ENCODE measurements at regions not wholly inside any gene's neighbourhood (a gene's known extent, or its start where the extent isn't known, plus 50 kb on each side); places are given as distances from the start of the nearest gene placed in this dataset.
"Not testable (repeated sequence)": the region's sequence is repeated elsewhere in the genome, so short reads cannot be mapped to it uniquely, and the experiment has no call there.

DNA sequence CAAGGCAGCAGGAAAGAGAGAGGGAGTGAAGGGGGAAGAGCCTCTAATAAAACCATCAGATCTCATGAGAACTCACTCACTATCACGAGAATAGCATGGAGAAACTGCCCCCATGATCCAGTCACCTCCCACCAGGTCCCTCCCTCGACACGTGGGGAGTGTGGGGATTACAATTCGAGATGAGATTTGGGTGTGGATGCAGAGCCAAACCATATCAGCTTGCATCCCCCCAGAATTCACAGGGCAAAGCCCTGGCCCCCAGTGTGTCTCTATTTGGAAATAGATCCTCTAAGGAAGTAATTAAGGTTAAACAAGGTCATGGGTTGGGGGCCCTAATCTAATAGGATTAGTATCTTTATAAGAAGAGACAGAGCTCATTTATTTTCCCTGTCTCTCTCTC is 56.1 kb upstream of the TCL1A start:
- Mint-ChIP-seq H3K27ac (no peak overlapping the region), H3K36me3 (ENCODE audit: low read depth) (no peaks in the 10 kb centered on the region), H3K9me3 (no peaks in the 10 kb centered on the region), H3K4me1 (ENCODE audit: low read depth) (peaks cover 2% of the 10 kb centered on the region), H3K4me3 (no peak overlapping the region), H3K27me3 (peaks cover 28% of the 10 kb centered on the region)
- DNase-seq: no peak

DNA sequence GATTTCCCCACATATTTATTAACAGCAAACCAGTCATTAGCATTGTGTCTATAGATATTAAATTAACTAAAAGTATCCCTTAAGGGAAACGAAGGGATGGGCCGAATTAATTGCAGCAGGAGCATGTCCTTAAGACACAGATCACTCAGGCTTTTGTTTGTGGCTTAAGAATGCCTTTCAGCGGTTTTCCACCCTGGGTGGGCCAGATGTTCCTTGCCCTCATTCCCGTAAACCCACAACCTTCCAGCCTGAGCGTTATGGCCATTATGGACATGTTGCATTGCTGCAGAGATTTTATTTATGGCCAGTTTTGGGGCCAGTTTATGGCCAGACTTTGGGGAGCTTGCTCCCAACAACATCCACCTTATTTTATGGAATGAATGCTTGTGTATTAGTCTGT is 55.5 kb upstream of the TCL1A start:
- H3K36me3 Mint-ChIP-seq (ENCODE audit: low read depth); H3K9me3 Mint-ChIP-seq; H3K27ac Mint-ChIP-seq; H3K4me1 Mint-ChIP-seq (ENCODE audit: low read depth); DNase-seq; H3K4me3 Mint-ChIP-seq: not testable (repeated sequence)
- H3K27me3 Mint-ChIP-seq: peaks cover 23% of the 10 kb centered on the region

DNA sequence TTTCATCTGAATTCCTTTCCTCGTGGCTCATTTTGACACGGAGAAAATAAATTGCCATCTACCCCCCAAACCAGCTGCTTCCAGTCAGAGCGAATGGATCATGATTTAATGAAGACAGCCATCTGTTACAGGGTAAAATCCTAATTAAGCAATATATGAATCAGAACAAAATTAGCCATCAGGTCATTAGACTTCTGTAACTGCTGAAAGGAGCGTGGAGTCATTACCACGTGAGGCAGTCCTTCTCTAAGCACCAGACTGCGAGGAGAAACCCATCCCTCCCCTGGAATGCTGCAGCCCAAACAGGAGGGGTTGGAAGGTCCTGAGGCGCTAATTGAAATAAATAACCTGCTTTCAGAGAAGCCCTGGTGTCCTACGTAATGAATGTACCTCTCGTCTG is 51.1 kb upstream of the TCL1A start:
- Mint-ChIP-seq H3K36me3 (ENCODE audit: low read depth) (no peaks in the 10 kb centered on the region), H3K27ac (no peak overlapping the region), H3K4me3 (no peak overlapping the region), H3K9me3 (no peaks in the 10 kb centered on the region), H3K27me3 (peaks cover 34% of the 10 kb centered on the region), H3K4me1 (ENCODE audit: low read depth) (no peaks in the 10 kb centered on the region)
- DNase-seq: no peak

DNA sequence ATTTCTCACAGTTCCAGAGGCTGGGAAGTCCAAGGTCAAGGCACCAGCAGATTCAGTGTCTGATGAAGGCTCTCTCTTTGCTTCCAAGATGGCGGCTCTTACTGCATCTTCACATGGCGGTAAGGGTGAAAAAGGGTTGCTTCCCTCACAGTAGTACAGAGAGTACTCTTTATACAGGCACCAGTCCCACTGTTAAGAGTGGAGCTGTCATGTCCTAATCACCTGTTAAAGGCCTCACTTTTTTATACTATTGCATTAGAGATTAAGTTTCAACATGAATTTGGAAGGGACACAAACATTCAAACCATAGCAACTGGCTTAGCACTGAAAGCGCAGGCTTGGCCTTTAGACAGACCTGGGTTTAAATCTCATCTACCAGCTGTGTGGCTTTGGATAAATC is 50.0 kb upstream of the TCL1A start:
- Mint-ChIP-seq H3K36me3 (ENCODE audit: low read depth) (no peaks in the 10 kb centered on the region), H3K27me3 (peaks cover 39% of the 10 kb centered on the region), H3K9me3 (no peaks in the 10 kb centered on the region), H3K4me1 (ENCODE audit: low read depth) (no peaks in the 10 kb centered on the region), H3K4me3 (no peak overlapping the region), H3K27ac (no peak overlapping the region)
- no peak for DNase-seq
